ENCODE measurements at regions not wholly inside any gene's neighbourhood (a gene's known extent, or its start where the extent isn't known, plus 50 kb on each side); places are given as distances from the start of the nearest gene placed in this dataset.

- Mint-ChIP-seq H3K4me3 (no peak overlapping the region), H3K36me3 (ENCODE audit: low read depth) (no peaks in the 10 kb centered on the region), H3K27me3 (ENCODE audit: low read depth) (peaks cover 20% of the 10 kb centered on the region), H3K27ac (no peak overlapping the region), H3K9me3 (no peaks in the 10 kb centered on the region), H3K4me1 (peaks cover 13% of the 10 kb centered on the region)
- TF ChIP-seq CTCF (IDR thresholded peaks at IDR 0.05; ENCODE audit: unreplicated experiment in 3 of 3) = peak in 1 of 3 experiments; percentile 20
Measured at GRCh38 chr20:57047281-57048026, 219.0 kb downstream of the BMP7 start.

DNA sequence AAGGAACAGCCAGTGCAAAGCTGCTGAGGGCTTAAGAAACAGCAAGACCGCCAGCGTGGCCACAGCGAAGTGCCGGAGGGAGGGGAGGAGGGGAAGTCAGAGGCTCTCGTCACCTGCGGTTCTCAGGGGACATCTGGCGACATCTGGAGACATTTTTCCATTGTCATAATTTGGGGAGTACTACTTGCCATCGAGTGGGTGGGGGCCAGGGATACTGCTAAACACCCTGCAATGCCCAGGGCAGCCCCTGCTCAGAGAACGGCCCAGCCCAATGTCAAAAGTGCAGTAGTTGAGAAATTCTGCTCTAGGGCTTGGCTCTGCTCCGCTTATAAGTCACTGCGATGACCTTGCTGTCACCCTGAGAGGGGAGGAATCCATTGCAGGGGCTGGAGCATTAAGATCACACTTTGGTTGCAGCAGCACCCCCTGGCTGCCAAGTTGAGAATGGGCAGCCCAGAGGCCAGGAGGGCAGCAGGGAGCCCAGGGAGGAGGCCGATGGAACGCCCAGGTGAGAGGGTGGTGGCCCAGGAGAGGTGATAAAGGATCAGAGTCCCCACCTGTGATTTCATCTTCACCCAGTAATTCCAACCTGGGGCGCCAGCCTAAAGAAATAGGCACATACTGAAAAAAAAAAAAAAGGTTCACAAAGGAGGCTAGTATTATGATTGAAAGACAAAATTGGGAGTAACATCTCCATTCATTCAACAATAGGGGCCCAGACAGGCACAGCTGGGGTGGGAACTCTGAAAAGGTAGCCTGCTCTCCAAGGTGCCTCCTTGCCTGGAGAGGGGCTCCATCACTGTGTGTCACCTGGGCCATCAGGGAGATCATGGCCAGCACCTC, 218.2 kb downstream of the BMP7 start:
- Mint-ChIP-seq H3K36me3 (ENCODE audit: low read depth) (no peaks in the 10 kb centered on the region), H3K9me3 (no peaks in the 10 kb centered on the region), H3K4me1 (peaks cover 13% of the 10 kb centered on the region), H3K4me3 (no peak overlapping the region), H3K27me3 (ENCODE audit: low read depth) (peaks cover 20% of the 10 kb centered on the region), H3K27ac (no peak overlapping the region)
- TF ChIP-seq CTCF (IDR thresholded peaks at IDR 0.05; ENCODE audit: unreplicated experiment in 3 of 3) = peak in 2 of 3 experiments; percentile 53 to 56

GRCh38 chr20:57049296-57049695, 217.1 kb downstream of the BMP7 start:
- H3K36me3 Mint-ChIP-seq (ENCODE audit: low read depth) = no peaks in the 10 kb centered on the region
- no peak overlapping the region for H3K27ac Mint-ChIP-seq
- peaks cover 16% of the 10 kb centered on the region for H3K27me3 Mint-ChIP-seq (ENCODE audit: low read depth)
- no peak for TF ChIP-seq CTCF (IDR thresholded peaks at IDR 0.05; ENCODE audit: unreplicated experiment in 3 of 3)
- peaks cover 13% of the 10 kb centered on the region for H3K4me1 Mint-ChIP-seq
- no peaks in the 10 kb centered on the region for H3K9me3 Mint-ChIP-seq
- H3K4me3 Mint-ChIP-seq = no peak overlapping the region

- Mint-ChIP-seq H3K27ac (no peak overlapping the region), H3K4me3 (no peak overlapping the region), H3K4me1 (peaks cover 13% of the 10 kb centered on the region), H3K9me3 (no peaks in the 10 kb centered on the region), H3K27me3 (ENCODE audit: low read depth) (peaks cover 25% of the 10 kb centered on the region), H3K36me3 (ENCODE audit: low read depth) (no peaks in the 10 kb centered on the region)
- TF ChIP-seq CTCF (IDR thresholded peaks at IDR 0.05; ENCODE audit: unreplicated experiment in 3 of 3) = no peak
Measured at GRCh38 chr20:57051096-57051495, 215.3 kb downstream of the BMP7 start.

DNA sequence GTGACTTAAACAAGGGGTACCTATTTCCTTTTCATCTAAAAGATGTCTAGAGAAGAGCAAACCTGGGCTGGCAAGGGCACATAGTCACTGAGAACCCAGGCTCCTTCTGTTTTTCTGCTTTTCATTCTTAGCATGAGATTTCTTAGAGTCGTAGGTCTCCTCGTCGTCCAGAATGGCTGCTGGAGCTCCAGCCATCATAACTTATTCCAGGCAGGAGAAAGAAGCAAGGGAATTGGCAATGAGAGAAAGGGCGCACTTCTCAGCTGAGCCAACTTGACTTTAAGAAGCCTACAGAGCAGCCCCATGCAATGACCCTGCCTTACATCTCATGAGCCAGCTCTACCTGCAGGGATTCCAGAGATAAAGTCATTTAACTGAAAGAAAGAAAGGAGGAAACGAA, 213.4 kb downstream of the BMP7 start:
- H3K4me1 Mint-ChIP-seq = peaks cover 8% of the 10 kb centered on the region
- TF ChIP-seq CTCF (IDR thresholded peaks at IDR 0.05; ENCODE audit: unreplicated experiment in 3 of 3) = no peak
- H3K27ac Mint-ChIP-seq = no peak overlapping the region
- H3K9me3 Mint-ChIP-seq = no peaks in the 10 kb centered on the region
- H3K4me3 Mint-ChIP-seq = no peak overlapping the region
- H3K36me3 Mint-ChIP-seq (ENCODE audit: low read depth) = no peaks in the 10 kb centered on the region
- H3K27me3 Mint-ChIP-seq (ENCODE audit: low read depth) = peaks cover 24% of the 10 kb centered on the region

All from nephron (organoid).